K562 (cell line): ENCODE measurements at regions not wholly inside any gene's neighbourhood (a gene's known extent, or its start where the extent isn't known, plus 50 kb on each side); places are given as distances from the start of the nearest gene placed in this dataset.

Experiments used
- ATAC-seq: fragments of 200-7000 bp; cut with Tn5 transposase; 3 replicates; pipeline ENCODE4 v1.9.1; 2020; ENCODE audit warnings: moderate library complexity
- BruUV-seq: library from RNA; stranded (reverse); fragments of 400-500 nt; replicated peaks from 2 replicates; lab custom pipeline; 2021; lab: Mats Ljungman, UMichigan
- CTCF ChIA-PET: fragments of 300-600 bp; formaldehyde crosslinking; extraction: SDS; loops from one replicate; lab custom pipeline; 2021; ENCODE audit warnings: low intra/inter-chr PET ratio; lab: Yijun Ruan, JAX
- POLR2A ChIA-PET: fragments of 300-600, 350-650 bp; sonication (Branson Sonifier 250); formaldehyde crosslinking; extraction: SDS; loops from one replicate; lab custom pipeline; 2021; ENCODE audit warnings: antibody characterized with exemption, inconsistent platforms; lab: Yijun Ruan, JAX
- DNase-seq, 4 experiments: peaks; one replicate each; pipeline versions ENCODE4 v3.0.0 to v3.0.0-alpha.2; 2011 to 2018; ENCODE audit warnings: low spot score in 3 of 4, mixed read lengths in 3 of 4; ENCODE audit errors: extremely low read depth in 1 of 4
- FAIRE-seq: peaks from 2 replicates; lab custom pipeline; 2011; peaks lifted over from hg19 to GRCh38; lab: Jason Lieb, UNC
- H2AFZ ChIP-seq: 2 replicates; pipeline ENCODE4 v1.6.0; 2011; ENCODE audit warnings: low read depth, low read length, control low read depth, inconsistent platforms
- H3K27ac ChIP-seq: fragments of 200-600 bp; 3 replicates; pipeline ENCODE4 v1.8.0; 2011; ENCODE audit warnings: low read depth, mild to moderate bottlenecking, control low read depth, inconsistent platforms, low read length, moderate library complexity, mixed read lengths; ENCODE audit errors: extremely low read depth
- H3K27me3 ChIP-seq, 2 experiments: fragments of 300-600 bp in 1 of 2; 2 replicates in 1 of 2; 3 replicates in 1 of 2; pipeline versions ENCODE4 v1.6.0 to v1.8.0; 2011; ENCODE audit warnings: inconsistent platforms in 2 of 2, low read length in 2 of 2, mild to moderate bottlenecking in 1 of 2, mixed read lengths in 1 of 2, moderate library complexity in 1 of 2; ENCODE audit not compliant: control insufficient read depth in 2 of 2, insufficient read depth in 2 of 2
- H3K36me3 ChIP-seq: fragments of 300-600 bp; 3 replicates; pipeline ENCODE4 v1.8.0; 2011; ENCODE audit warnings: mild to moderate bottlenecking, low read length, inconsistent platforms; ENCODE audit not compliant: control insufficient read depth, insufficient read depth
- H3K4me1 ChIP-seq, 2 experiments: fragments of 200-600 bp in 1 of 2; replicated peaks in 1 of 2; 2 replicates in 1 of 2; 3 replicates in 1 of 2; pipeline versions ENCODE4 v1.5.1 to v1.8.0; 2011; ENCODE audit warnings: inconsistent platforms in 2 of 2, low read length in 2 of 2, mild to moderate bottlenecking in 1 of 2, mixed read lengths in 1 of 2, moderate library complexity in 1 of 2; ENCODE audit not compliant: control insufficient read depth in 2 of 2, insufficient read depth in 2 of 2
- H3K4me2 ChIP-seq: 2 replicates; pipeline ENCODE4 v1.6.1; 2011; ENCODE audit warnings: low read length, control low read depth, inconsistent platforms, mixed read lengths; ENCODE audit not compliant: insufficient read depth
- H3K4me3 ChIP-seq: fragments of 200-600 bp; sonication (generic), shearing (Covaris generic); 2 replicates; pipeline ENCODE4 v1.5.1; 2016; ENCODE audit warnings: control low read depth, inconsistent platforms
- H3K79me2 ChIP-seq: fragments of 200-600 bp; 3 replicates; pipeline ENCODE4 v1.8.0; 2011; ENCODE audit warnings: low read length, inconsistent platforms; ENCODE audit not compliant: control insufficient read depth, insufficient read depth
- H3K9ac ChIP-seq, 2 experiments: 2 replicates each; pipeline versions ENCODE4 v1.6.0 to v1.6.1; 2011; ENCODE audit warnings: low read depth in 2 of 2, low read length in 2 of 2, control low read depth in 1 of 2, inconsistent platforms in 1 of 2, mild to moderate bottlenecking in 1 of 2, mixed read lengths in 1 of 2; ENCODE audit not compliant: insufficient read depth in 1 of 2
- H3K9me1 ChIP-seq: one replicate; pipeline ENCODE4 v1.6.0; 2011; ENCODE audit warnings: inconsistent platforms, mild to moderate bottlenecking, low read length, moderate library complexity; ENCODE audit not compliant: control insufficient read depth, insufficient read depth
- H3K9me3 ChIP-seq: replicated peaks from 2 replicates; pipeline ENCODE4 v1.5.1; 2011; ENCODE audit warnings: low read depth, low read length, inconsistent platforms; ENCODE audit not compliant: control insufficient read depth, insufficient read depth
- H4K20me1 ChIP-seq: replicated peaks from 2 replicates; pipeline ENCODE4 v1.6.1; 2011; ENCODE audit warnings: low read length, inconsistent platforms, mixed read lengths; ENCODE audit not compliant: control insufficient read depth, insufficient read depth
- E2F3 ChIP-seq: fragments of 250-450 bp; sonication (Bioruptor Pico); IDR thresholded peaks from 2 replicates; pipeline ENCODE4 v1.4.0; 2020; ENCODE audit warnings: mild to moderate bottlenecking
- IFI16 ChIP-seq: fragments of 250-450 bp; sonication (Bioruptor Pico); IDR thresholded peaks from 2 replicates; pipeline ENCODE4 v2.1.2; 2022; ENCODE audit warnings: mild to moderate bottlenecking, inconsistent platforms
- JUND ChIP-seq, 2 experiments: IDR thresholded peaks; 2 replicates in 1 of 2; 3 replicates in 1 of 2; pipeline ENCODE4 v1.6.1; 2011; ENCODE audit warnings: borderline replicate concordance in 2 of 2, low read depth in 2 of 2, low read length in 2 of 2, improper control_type of control experiment in 1 of 2, missing biosample characterization in 1 of 2, missing genetic modification characterization in 1 of 2, missing genetic modification reagents in 1 of 2
- MNT ChIP-seq, 2 experiments: fragments of 450-650 bp; conservative IDR thresholded peaks; 2 replicates each; pipeline ENCODE4 v1.6.1; 2017; ENCODE audit warnings: mild to moderate bottlenecking in 2 of 2, moderate library complexity in 2 of 2
- MYNN ChIP-seq, 2 experiments: sonication (generic); formaldehyde crosslinking in 1 of 2; IDR thresholded peaks; 2 replicates each; pipeline versions ENCODE4 v1.5.0 to v1.6.1; 2016 to 2020; ENCODE audit warnings: antibody characterized with exemption in 1 of 2, missing genetic modification reagents in 1 of 2
- ZNF124 ChIP-seq: sonication (generic); formaldehyde crosslinking; IDR thresholded peaks from 2 replicates; pipeline ENCODE4 v1.8.1; 2022; ENCODE audit warnings: missing genetic modification reagents
- ZNF165 ChIP-seq: fragments of 250-450 bp; sonication (Bioruptor Pico); IDR thresholded peaks from 2 replicates; pipeline ENCODE4 v1.4.0; 2020; ENCODE audit warnings: borderline replicate concordance
- ZNF589 ChIP-seq: fragments of 200-800 bp; sonication (Bioruptor generic); IDR thresholded peaks from 2 replicates; pipeline ENCODE4 v1.6.1; 2016; ENCODE audit warnings: low read depth, missing genetic modification characterization, missing compliant biosample characterization
- WGBS: fragments of 100-300 bp; shearing (Covaris generic); methylation state at CpG from one replicate; pipeline ENCODE4 v1.1.6; 2016; ENCODE audit warnings: low coverage, mixed read lengths; ENCODE audit not compliant: insufficient coverage; ENCODE audit errors: missing lambda C conversion rate; 5-methylcytosine and 5-hydroxymethylcytosine counted together
- in situ Hi-C: fragments of 300-500 bp; cut with MboI; formaldehyde crosslinking; loops from 4 replicates; pipeline ENCODE4 v1.15.0; 2018; ENCODE audit warnings: inconsistent platforms, mixed read lengths
- intact Hi-C: fragments of 100-400 bp; cut with micrococcal nuclease; formaldehyde crosslinking; loops from 2 replicates; pipeline ENCODE4 v1.14.2; 2022

DNA sequence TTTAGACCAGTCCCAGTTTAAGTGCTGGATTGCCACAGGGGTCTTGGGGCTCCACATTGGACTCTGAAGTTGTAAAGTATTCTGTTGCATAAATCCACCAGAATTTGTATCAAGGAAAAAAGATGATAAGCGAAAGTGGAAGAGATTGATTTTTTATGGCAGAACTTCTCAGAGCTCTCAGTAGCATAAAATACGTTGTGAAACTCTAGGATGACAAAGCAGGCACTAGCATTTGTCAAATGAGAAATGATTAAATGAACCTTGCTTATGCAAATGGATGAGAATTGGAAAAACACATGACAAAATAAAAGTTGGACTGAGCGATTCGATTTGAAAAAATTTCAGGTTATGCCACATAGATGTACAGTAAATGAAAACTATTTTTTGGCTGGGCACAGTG, 253.8 kb upstream of the RAB4A start:
- no TSS peak for BruUV-seq
- no peak overlapping the region for H2AFZ ChIP-seq
- in situ Hi-C loops = no loop called here
- H3K36me3 ChIP-seq = no peaks in the 10 kb centered on the region
- TF ChIP-seq MYNN (IDR thresholded peaks at IDR 0.05) = no peak
- TF ChIP-seq MYNN (CRISPR knock-in tag; IDR thresholded peaks at IDR 0.05) = no peak
- TF ChIP-seq MNT (conservative IDR thresholded peaks at IDR 0.05) = no peak
- TF ChIP-seq IFI16 = no peak
- TF ChIP-seq ZNF589 (CRISPR knock-in tag) = no peak
- TF ChIP-seq ZNF165 (CRISPR knock-in tag) = no peak
- TF ChIP-seq E2F3 (CRISPR knock-in tag) = no peak
- TF ChIP-seq JUND (IDR thresholded peaks at IDR 0.05; ENCODE audit: borderline replicate concordance, low read depth, low read length) = no peak
- TF ChIP-seq JUND (tag; IDR thresholded peaks at IDR 0.05; ENCODE audit: borderline replicate concordance, low read depth, low read length) = no peak
- TF ChIP-seq ZNF124 (CRISPR knock-in tag) = no peak
- H4K20me1 ChIP-seq = no peaks in the 10 kb centered on the region
- peaks cover 10 to 27% of the 10 kb centered on the region in 2 experiments for H3K27me3 ChIP-seq
- FAIRE-seq (no peak), ATAC-seq (no peak), DNase-seq (no peak)
- H3K9ac ChIP-seq = no peak overlapping the region
- H3K9me1 ChIP-seq = no peaks in the 10 kb centered on the region
- H3K4me1 ChIP-seq = no peaks in the 10 kb centered on the region
- H3K9me3 ChIP-seq = no peaks in the 10 kb centered on the region
- POLR2A ChIA-PET = no interaction called here
- no peaks in the 10 kb centered on the region for H3K79me2 ChIP-seq
- no peak overlapping the region for H3K27ac ChIP-seq
- H3K4me3 ChIP-seq = no peak overlapping the region
- CTCF ChIA-PET = no interaction called here
- no peak overlapping the region for H3K4me2 ChIP-seq
- intact Hi-C loops = no loop called here
- WGBS = under 1% methylated on average over 4 of the region's 4 CpGs
